ENCODE measurements at regions not wholly inside any gene's neighbourhood (a gene's known extent, or its start where the extent isn't known, plus 50 kb on each side); places are given as distances from the start of the nearest gene placed in this dataset.
"Not testable (repeated sequence)": the region's sequence is repeated elsewhere in the genome, so short reads cannot be mapped to it uniquely, and the experiment has no call there.

DNA sequence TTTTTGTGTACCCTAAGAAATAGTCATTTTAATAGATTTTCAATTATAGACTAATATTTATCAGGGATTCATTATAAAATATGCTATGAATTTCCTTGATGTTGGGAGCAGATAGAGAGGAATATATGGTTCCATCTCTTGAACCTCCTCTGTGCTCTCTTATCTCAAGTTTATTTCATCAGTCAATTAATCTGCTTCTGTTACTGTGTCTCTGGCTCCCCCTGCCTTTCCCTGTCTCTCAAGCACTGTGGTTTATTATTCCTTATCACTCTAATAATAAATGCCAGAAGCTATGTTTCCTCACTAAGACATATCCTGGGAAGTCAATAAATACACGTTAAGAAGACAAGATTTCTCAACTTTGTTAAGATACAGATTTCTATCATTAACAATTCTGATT lies 141.5 kb downstream of the SYT15 start:
- peak; percentile 54 for DNase-seq (ENCODE audit: low read depth)
- TF ChIP-seq, protein P1, sequence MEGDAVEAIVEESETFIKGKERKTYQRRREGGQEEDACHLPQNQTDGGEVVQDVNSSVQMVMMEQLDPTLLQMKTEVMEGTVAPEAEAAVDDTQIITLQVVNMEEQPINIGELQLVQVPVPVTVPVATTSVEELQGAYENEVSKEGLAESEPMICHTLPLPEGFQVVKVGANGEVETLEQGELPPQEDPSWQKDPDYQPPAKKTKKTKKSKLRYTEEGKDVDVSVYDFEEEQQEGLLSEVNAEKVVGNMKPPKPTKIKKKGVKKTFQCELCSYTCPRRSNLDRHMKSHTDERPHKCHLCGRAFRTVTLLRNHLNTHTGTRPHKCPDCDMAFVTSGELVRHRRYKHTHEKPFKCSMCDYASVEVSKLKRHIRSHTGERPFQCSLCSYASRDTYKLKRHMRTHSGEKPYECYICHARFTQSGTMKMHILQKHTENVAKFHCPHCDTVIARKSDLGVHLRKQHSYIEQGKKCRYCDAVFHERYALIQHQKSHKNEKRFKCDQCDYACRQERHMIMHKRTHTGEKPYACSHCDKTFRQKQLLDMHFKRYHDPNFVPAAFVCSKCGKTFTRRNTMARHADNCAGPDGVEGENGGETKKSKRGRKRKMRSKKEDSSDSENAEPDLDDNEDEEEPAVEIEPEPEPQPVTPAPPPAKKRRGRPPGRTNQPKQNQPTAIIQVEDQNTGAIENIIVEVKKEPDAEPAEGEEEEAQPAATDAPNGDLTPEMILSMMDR (IDR thresholded peaks at IDR 0.05; ENCODE audit: low read length, missing control alignments): peak; percentile 24
- H3K4me3 ChIP-seq (replicated peaks; ENCODE audit: low read depth, low read length): not testable (repeated sequence)

DNA sequence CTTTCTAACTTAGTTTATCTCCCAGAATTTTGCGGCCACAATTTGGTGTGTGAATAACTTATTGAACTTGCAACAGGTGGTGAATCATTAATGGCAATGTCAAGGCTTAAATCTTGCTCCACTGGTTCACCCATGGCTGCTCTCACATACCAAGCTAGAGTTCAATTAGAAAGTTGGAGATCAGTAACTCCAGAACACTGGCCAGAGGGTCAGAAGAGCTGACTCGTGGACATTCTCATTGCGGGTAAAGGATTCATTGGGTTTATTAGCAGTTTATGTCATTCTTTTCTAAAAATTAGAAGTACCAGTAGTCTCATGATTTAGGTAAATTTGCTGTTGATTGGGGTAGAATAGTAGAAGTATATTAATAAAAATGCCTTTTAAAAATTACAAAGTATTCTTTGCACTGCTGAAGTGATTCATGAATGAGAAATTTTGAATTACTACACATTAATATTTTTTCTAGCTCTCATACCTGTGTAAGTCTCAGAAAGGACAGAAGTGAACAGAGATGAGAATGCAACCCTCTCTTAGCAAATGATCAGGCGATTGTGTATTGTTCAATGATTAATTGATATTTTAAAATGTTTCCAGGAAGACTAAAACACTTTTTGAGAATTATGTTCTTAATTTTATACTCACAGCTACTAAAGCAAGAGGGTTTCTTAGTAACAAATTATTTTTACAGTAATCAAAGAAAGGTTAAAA lies 142.0 kb downstream of the SYT15 start:
- not testable (repeated sequence) for DNase-seq (ENCODE audit: low read depth); H3K4me3 ChIP-seq (replicated peaks; ENCODE audit: low read depth, low read length)

DNA sequence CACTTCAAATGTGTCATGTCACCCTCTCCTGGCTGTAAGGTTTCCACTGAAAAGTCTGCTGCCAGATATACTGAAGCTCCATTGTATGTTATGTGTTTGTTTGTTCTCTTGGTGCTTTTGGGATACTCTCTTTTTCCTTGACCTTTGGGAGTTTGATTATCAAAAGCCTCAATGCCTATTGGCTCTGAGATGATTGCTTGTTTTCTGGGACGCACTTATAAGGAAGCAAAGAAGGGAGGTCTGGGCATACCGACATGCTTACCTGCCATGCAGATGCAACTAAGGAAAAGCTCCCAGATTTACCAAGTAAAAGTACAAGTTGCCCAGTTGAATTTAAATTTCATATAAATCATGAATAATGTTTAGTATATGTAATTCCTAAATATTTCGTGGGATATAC lies 145.3 kb downstream of the SYT15 start:
- not testable (repeated sequence) for H3K4me3 ChIP-seq (replicated peaks; ENCODE audit: low read depth, low read length); DNase-seq (ENCODE audit: low read depth)

DNA sequence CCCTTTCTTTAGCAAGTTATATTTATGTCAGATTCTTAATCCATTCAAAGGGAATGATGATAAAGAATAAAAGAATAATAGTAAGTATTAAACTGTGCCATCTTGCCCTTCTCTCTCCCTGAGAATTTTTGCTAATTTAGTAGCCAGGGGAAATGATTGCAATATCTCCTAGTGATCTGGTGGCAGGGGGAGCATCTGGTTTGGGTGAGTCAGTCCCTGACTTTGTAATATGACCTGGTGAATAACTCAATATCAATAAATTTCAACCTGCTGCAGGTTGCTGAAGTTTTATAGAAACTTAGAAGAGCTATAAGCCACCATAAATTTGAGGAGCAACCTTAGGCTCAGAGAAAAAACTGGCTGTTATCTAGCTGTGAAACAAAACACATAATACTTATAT lies 149.4 kb downstream of the SYT15 start:
- DNase-seq (ENCODE audit: low read depth); H3K4me3 ChIP-seq (replicated peaks; ENCODE audit: low read depth, low read length): not testable (repeated sequence)

DNA sequence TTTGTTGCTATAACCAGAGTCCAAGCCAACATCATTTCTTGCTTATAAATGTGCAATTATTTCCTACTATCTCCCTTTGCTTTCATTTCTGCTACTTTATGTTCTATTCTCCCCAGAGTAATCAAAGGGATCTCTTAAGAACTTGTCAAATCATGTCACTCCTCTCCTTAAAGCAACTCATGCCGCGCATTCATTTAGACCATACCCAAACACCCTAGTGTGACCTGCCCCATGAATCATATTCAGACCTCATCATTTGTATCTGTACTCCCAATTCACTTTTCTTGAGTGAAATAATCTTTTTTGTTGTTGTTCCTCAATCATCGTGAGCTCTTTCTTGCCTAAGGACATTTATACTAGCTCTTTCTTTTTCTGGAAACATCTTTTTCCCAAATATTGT lies 151.8 kb downstream of the SYT15 start:
- not testable (repeated sequence) for H3K4me3 ChIP-seq (replicated peaks; ENCODE audit: low read depth, low read length); DNase-seq (ENCODE audit: low read depth)

DNA sequence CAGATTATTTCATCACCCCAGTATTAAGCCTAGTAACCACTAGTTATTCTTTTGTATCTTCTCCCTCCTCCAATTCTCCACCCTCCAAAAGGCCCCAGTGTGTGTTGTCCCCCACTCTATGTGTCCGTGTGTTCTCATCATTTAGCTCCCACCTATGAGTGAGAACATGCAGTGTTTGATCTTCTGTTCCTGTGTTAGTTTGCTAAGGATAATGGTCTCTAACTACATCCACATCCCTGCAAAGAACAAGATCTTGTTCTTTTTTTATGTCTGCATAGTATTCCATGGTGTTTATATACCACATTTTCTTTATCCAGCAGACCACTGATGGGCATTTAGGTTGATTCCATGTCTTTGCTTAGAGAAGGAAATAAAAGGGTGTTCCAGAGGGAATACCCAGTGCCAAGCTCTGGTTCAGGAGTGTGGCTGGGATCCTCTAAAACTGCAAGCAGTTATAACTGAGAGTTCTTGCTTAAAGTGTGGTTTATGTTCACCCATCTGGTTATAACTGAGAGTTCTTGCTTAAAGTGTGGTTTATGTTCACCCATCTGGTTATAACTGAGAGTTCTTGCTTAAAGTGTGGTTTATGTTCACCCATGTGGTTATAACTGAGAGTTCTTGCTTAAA lies 154.8 kb downstream of the SYT15 start:
- H3K4me3 ChIP-seq (replicated peaks; ENCODE audit: low read depth, low read length); DNase-seq (ENCODE audit: low read depth): not testable (repeated sequence)

DNA sequence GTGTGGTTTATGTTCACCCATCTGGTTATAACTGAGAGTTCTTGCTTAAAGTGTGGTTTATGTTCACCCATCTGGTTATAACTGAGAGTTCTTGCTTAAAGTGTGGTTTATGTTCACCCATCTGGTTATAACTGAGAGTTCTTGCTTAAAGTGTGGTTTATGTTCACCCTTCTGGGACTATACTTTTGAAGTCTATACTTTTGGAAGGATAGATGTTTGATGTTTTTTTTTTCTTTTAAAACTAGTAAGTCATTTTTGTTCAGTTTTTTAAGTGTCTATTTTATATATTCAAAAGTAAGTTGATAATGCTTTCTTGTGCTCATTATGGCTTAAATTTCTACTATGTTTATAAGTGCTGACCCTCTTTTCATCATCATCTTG lies 155.3 kb downstream of the SYT15 start:
- H3K4me3 ChIP-seq (replicated peaks; ENCODE audit: low read depth, low read length); DNase-seq (ENCODE audit: low read depth): not testable (repeated sequence)

DNA sequence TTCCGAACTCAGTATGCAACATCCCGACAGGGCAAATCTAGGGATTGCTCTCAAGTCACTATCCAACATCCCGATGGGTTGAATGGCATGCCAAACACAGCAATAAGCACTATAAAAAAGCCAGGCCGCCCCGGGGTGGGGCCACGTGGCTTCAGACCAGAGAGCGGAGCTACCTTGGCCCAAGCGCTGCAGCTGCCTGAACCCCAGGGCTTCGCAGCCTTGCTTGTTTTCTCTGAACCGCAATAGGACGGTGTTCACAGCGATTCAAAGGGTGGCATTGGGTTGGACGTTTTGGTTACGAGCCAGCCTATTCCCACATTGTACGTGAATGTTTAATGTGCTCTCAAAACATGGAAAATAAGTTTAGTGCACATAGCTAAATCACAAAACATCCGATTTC lies 161.0 kb downstream of the SYT15 start:
- not testable (repeated sequence) for H3K4me3 ChIP-seq (replicated peaks; ENCODE audit: low read depth, low read length); DNase-seq (ENCODE audit: low read depth)

DNA sequence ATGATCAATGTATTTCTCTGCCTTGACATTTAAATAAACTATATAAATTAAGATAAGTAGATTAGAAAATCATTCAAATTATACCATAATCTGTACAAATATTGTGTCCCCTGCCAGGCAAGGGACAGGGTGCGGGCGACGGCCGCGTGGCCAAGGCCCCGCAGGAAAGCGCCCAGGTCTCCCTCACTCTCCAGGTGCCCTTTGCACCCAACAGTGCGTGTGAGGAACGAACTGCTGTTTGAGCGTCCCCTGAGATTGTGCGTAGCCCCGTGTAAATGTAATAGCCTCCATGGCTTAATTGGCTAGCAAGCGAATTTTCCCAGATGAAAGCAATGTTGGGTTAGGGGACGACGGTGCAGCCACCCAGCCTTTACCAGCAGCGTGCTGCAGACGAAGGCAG lies 161.4 kb downstream of the SYT15 start:
- not testable (repeated sequence) for H3K4me3 ChIP-seq (replicated peaks; ENCODE audit: low read depth, low read length); DNase-seq (ENCODE audit: low read depth)

DNA sequence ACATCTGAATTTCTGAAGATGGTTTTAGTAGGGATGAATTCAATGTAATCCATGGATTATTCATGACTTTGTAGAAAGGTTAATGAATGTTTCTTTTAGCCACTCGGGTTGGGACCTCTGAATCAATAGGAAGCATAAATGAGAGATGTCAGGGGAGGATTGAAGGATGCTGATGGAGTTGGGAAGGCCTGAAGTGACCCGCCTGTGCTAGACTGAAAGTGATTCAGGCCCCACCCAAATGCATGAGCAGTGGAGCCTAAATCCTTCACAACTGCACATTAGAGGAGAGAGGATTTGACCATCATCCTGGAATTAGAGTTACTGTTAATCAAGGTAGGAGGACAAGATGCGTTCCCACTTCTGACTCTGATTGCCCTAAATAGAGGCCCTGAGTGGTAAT lies 162.2 kb upstream of the PTPN20 start:
- DNase-seq (ENCODE audit: low read depth); H3K4me3 ChIP-seq (replicated peaks; ENCODE audit: low read depth, low read length): not testable (repeated sequence)

DNA sequence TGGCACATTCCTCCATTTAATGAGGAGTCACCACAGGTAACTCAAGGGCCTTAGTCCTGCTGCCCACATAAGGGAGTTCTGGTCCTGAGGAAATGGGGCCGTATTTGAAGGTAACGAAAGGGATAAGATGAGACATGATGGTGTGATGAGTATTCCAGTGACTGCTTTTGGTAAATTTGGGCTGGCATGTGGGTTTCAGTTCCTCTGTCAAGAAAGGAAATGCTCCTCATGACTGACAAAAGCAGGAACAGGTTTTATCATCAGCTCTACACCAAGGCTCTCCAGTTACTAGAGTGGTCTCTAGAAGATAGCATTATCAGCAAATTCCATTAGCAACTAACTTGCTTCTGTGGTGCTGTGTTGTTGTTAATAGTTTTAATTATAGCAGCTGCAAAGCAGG lies 161.8 kb upstream of the PTPN20 start:
- DNase-seq (ENCODE audit: low read depth); H3K4me3 ChIP-seq (replicated peaks; ENCODE audit: low read depth, low read length): not testable (repeated sequence)

DNA sequence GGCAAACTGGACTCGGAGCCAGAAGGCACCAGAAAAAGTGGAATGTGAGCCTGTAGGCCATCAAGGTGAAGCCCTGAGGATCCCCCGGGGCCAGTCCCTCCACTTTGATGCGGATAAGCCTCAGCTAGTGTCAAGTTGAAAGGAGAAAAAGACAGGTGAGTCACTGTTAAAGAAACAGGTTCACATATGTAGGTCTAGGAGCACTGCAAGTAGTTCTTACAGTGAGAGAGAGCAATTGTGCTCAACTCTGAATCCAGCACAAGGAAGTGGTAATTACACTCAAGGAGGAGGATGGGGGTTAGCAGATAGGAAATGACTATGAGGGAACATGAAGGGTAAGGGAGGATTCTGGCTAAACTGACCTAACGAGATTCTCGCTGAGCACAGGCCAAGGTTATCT lies 157.5 kb upstream of the PTPN20 start:
- not testable (repeated sequence) for DNase-seq (ENCODE audit: low read depth); H3K4me3 ChIP-seq (replicated peaks; ENCODE audit: low read depth, low read length)

DNA sequence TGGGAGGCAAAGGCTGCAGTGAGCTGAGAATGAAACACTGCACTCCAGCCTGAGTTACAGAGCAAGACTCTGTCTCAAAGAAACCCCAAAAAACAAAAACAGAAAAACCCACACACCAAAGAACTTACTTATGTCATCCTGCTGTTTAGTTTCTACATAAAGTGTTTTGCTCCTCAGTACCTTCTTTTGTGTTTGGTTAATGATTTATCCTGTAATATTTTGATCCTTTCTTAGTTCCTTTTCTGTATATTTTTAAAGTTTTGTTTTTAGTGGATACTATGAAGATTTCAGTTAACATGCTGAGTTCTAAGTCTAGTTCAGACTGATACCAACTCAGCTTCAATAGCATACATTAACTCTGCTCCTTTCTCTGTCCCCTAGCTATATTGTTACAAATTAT lies 149.8 kb upstream of the PTPN20 start:
- DNase-seq (ENCODE audit: low read depth); H3K4me3 ChIP-seq (replicated peaks; ENCODE audit: low read depth, low read length): not testable (repeated sequence)

DNA sequence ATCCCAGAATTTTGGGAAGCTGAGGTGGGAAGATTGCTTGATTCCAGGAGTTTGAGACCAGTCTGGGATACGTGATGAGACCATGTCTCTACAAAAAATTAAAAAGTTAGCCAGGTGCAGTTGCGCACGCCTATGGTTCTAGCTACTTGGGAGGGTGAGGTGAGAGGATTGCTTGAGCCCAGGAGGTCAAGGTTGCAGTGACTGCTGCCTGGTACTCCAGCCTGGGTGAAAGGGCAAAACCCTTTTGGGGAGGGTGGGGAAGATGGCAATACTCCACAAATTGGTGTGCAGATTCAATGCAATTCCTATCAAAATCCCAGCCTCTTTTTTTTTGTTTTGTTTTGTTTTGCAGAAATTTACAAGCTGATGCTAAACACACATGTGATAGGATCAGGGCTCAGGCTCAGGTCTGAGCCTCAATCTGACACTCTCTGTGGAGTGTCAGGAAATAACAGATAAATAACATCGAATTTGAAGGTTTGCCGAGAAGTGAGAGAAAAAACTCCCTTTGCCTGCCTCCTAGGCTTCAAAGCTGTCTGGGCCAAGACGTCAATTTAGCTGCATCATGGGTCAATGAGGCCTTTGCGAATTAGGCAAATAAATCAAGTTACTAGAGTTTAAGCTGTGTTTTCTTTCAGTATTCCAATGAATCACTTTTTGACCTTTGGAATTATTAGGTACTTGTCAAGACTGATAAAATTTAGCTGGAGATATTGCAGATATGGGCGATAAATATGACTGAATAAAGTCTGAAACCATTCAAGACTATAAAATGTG lies 142.5 kb upstream of the PTPN20 start:
- H3K4me3 ChIP-seq (replicated peaks; ENCODE audit: low read depth, low read length): not testable (repeated sequence)

DNA sequence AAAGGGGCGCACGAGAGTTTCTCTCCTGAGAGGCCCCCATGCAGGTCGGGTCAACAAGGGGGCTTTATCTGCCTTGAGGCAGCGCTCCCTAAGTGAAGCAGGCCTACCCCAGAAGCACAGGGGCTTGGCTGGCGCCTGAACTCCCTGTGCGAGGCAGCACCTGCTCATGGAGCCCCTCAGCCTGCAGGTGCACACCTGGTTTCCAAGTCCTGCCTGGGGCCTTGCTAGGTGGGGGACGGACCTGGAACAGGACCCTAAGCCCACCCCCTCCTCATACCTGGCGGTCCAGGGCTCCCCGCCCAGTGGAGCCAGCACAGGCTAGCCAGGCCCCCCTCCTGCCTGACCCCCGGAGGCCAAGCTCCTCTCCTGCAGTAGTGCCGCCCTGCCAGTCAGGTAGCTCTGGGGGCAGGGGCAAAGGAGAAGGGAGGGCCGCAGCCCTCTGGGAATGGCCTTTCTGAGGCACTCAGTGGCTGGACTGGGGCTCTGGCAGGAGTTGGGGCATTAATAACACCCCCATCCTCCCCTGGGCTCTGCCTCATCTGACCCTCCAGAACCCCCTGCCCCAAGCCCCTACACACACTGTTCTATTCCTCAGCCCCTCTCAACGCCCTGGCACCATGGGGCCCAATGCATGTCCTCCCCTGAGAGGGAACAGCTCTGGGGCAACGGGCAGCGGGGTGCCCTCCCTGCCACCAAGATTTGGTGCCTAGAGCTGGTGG lies 137.9 kb upstream of the PTPN20 start:
- DNase-seq (ENCODE audit: low read depth); H3K4me3 ChIP-seq (replicated peaks; ENCODE audit: low read depth, low read length): not testable (repeated sequence)

More for the DNA sequence above, 142.5 kb upstream of the PTPN20 start:
- DNase-seq (ENCODE audit: low read depth): not testable (repeated sequence)

DNA sequence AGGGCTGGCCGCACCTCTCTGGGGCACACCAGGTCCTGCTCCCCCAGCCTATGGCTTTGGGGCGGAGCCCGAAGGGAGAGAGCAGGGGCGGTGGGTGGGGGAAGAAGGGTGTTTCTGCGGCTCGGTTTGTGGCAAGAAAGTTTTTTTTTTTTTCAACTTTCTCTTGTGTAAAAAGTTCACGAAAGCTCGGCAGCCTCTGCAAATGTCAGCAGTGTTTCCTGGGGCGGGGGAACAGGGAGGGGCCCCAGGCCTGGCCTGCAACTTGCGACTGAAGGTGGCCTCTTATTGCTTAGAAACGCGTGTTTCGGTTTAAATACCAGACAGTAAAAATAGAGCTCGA lies 137.4 kb upstream of the PTPN20 start:
- not testable (repeated sequence) for DNase-seq (ENCODE audit: low read depth); H3K4me3 ChIP-seq (replicated peaks; ENCODE audit: low read depth, low read length)

DNA sequence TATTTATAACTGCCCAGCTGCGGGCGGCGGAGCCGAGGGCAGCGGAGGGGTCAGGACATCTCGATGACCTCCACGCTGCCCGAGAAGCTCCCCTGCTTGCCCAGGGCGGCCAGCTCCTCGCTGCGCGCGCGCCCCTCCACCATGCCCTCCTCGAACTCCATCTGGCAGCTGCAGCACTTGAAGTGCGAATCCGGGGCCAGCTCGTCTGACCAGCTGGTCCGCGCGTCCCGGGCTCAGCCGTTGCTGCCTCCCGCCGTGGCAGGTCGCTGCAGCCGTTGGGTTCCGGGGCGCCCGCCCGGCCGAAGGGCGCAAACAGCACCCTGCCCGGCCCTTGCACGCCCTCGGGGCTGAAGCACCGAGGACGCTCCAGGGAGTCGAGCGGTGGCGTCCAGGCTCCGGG lies 136.9 kb upstream of the PTPN20 start:
- not testable (repeated sequence) for DNase-seq (ENCODE audit: low read depth); H3K4me3 ChIP-seq (replicated peaks; ENCODE audit: low read depth, low read length)
